HEK293 (cell line): ENCODE measurements at regions not wholly inside any gene's neighbourhood (a gene's known extent, or its start where the extent isn't known, plus 50 kb on each side); places are given as distances from the start of the nearest gene placed in this dataset.

Experiments
- CTCF ChIA-PET: fragments of 350-600 bp; formaldehyde crosslinking; extraction: SDS; loops from one replicate; lab custom pipeline; 2021; ENCODE audit warnings: antibody characterized with exemption; lab: Yijun Ruan, JAX
- POLR2A ChIA-PET: fragments of 300-600 bp; formaldehyde crosslinking; extraction: SDS; loops from one replicate; lab custom pipeline; 2020; ENCODE audit warnings: antibody characterized with exemption, inconsistent platforms; lab: Yijun Ruan, JAX
- H3K27ac ChIP-seq: fragments of 200-500 bp; sonication (Bioruptor generic); 2 replicates; pipeline ENCODE4 v1.5.1; 2014; ENCODE audit warnings: low read depth, low read length, control low read depth, inconsistent platforms; ENCODE audit errors: extremely low read depth
- H3K36me3 ChIP-seq, 2 experiments: fragments of 200-500 bp in 1 of 2; sonication (Bioruptor generic) in 1 of 2; 1 replicate in 1 of 2; 2 replicates in 1 of 2; pipeline ENCODE4 v1.5.1; 2014 to 2017; ENCODE audit warnings: inconsistent platforms in 2 of 2, low read length in 2 of 2; ENCODE audit not compliant: control insufficient read depth in 2 of 2, insufficient read depth in 1 of 2
- H3K4me1 ChIP-seq: fragments of 200-500 bp; sonication (Bioruptor generic); 2 replicates; pipeline ENCODE4 v1.5.1; 2014; ENCODE audit warnings: mild to moderate bottlenecking, low read length, inconsistent platforms; ENCODE audit not compliant: control insufficient read depth, insufficient read depth
- H3K4me3 ChIP-seq: 2 replicates; pipeline ENCODE4 v1.5.1; 2011; ENCODE audit warnings: low read depth, mild to moderate bottlenecking, control low read depth, low read length, moderate library complexity
- H3K9me3 ChIP-seq: fragments of 200-500 bp; sonication (Bioruptor generic); 2 replicates; pipeline ENCODE4 v1.5.1; 2014; ENCODE audit warnings: low read depth, low read length, inconsistent platforms; ENCODE audit not compliant: control insufficient read depth, insufficient read depth
- CTCF ChIP-seq: fragments of 450-650 bp; formaldehyde crosslinking; IDR thresholded peaks from 2 replicates; pipeline ENCODE4 v1.5.1; 2016; ENCODE audit warnings: missing biosample characterization, missing genetic modification characterization
- KLF10 ChIP-seq: fragments of 450-650 bp; IDR thresholded peaks from 2 replicates; pipeline ENCODE4 v1.5.1; 2018; ENCODE audit warnings: missing biosample characterization, mild to moderate bottlenecking, missing genetic modification characterization
- KLF16 ChIP-seq: fragments of 450-650 bp; formaldehyde crosslinking; IDR thresholded peaks from 2 replicates; pipeline ENCODE4 v1.5.1; 2017; ENCODE audit warnings: missing biosample characterization, missing genetic modification characterization
- KLF17 ChIP-seq: fragments of 450-650 bp; formaldehyde crosslinking; IDR thresholded peaks from 2 replicates; pipeline ENCODE4 v1.5.1; 2016; ENCODE audit warnings: missing biosample characterization, missing genetic modification characterization
- KLF9 ChIP-seq: fragments of 450-650 bp; formaldehyde crosslinking; IDR thresholded peaks from 2 replicates; pipeline ENCODE4 v1.5.1; 2016; ENCODE audit warnings: missing biosample characterization, missing genetic modification characterization, low read depth
- PRDM4 ChIP-seq: fragments of 450-650 bp; formaldehyde crosslinking; IDR thresholded peaks from 2 replicates; pipeline ENCODE4 v1.5.1; 2017; ENCODE audit warnings: missing biosample characterization, missing genetic modification characterization
- RBAK ChIP-seq: fragments of 450-650 bp; formaldehyde crosslinking; IDR thresholded peaks from 2 replicates; pipeline ENCODE4 v1.5.1; 2016; ENCODE audit warnings: missing biosample characterization, missing genetic modification characterization
- SCRT1 ChIP-seq: fragments of 450-650 bp; formaldehyde crosslinking; IDR thresholded peaks from 2 replicates; pipeline ENCODE4 v1.5.1; 2016; ENCODE audit warnings: missing biosample characterization, missing genetic modification characterization, borderline replicate concordance
- SCRT2 ChIP-seq: fragments of 450-650 bp; formaldehyde crosslinking; IDR thresholded peaks from 2 replicates; pipeline ENCODE4 v1.5.1; 2016; ENCODE audit warnings: missing biosample characterization, missing genetic modification characterization
- WT1 ChIP-seq: fragments of 450-650 bp; formaldehyde crosslinking; IDR thresholded peaks from 2 replicates; pipeline ENCODE4 v1.5.1; 2016; ENCODE audit warnings: missing biosample characterization, missing genetic modification characterization
- ZBTB21 ChIP-seq: fragments of 450-650 bp; formaldehyde crosslinking; IDR thresholded peaks from 2 replicates; pipeline ENCODE4 v1.5.1; 2017; ENCODE audit warnings: missing biosample characterization, missing genetic modification characterization
- ZNF18 ChIP-seq: fragments of 450-650 bp; formaldehyde crosslinking; IDR thresholded peaks from 2 replicates; pipeline ENCODE4 v1.5.1; 2016; ENCODE audit warnings: missing biosample characterization, missing genetic modification characterization
- ZNF19 ChIP-seq: fragments of 450-650 bp; formaldehyde crosslinking; IDR thresholded peaks from 2 replicates; pipeline ENCODE4; 2016; ENCODE audit warnings: missing biosample characterization, missing genetic modification characterization, low read depth
- ZNF292 ChIP-seq: fragments of 450-650 bp; formaldehyde crosslinking; IDR thresholded peaks from 2 replicates; pipeline ENCODE4 v1.5.1; 2016; ENCODE audit warnings: low read depth, missing biosample characterization, missing genetic modification characterization, borderline replicate concordance
- ZNF362 ChIP-seq: fragments of 450-650 bp; formaldehyde crosslinking; IDR thresholded peaks from 2 replicates; pipeline ENCODE4 v1.5.1; 2016; ENCODE audit warnings: missing biosample characterization, missing genetic modification characterization
- ZNF391 ChIP-seq: fragments of 450-650 bp; formaldehyde crosslinking; IDR thresholded peaks from 2 replicates; pipeline ENCODE4 v1.5.1; 2016; ENCODE audit warnings: low read depth, missing biosample characterization, missing genetic modification characterization, borderline replicate concordance
- ZNF473 ChIP-seq: fragments of 450-650 bp; formaldehyde crosslinking; IDR thresholded peaks from 2 replicates; pipeline ENCODE4 v1.5.1; 2017; ENCODE audit warnings: missing biosample characterization, missing genetic modification characterization
- ZNF701 ChIP-seq: fragments of 450-650 bp; formaldehyde crosslinking; IDR thresholded peaks from 2 replicates; pipeline ENCODE4 v1.5.1; 2016; ENCODE audit warnings: missing biosample characterization, missing genetic modification characterization
- ZSCAN16 ChIP-seq: fragments of 450-650 bp; formaldehyde crosslinking; IDR thresholded peaks from 2 replicates; pipeline ENCODE4 v1.5.1; 2016; ENCODE audit warnings: missing biosample characterization, missing genetic modification characterization
- ZXDB ChIP-seq: fragments of 450-650 bp; formaldehyde crosslinking; IDR thresholded peaks from 2 replicates; pipeline ENCODE4 v1.5.1; 2016; ENCODE audit warnings: missing biosample characterization, missing genetic modification characterization

- TF ChIP-seq ZNF701: no peak
- no peak for TF ChIP-seq ZNF292 (tag by site-specific recombination)
- no peak for TF ChIP-seq WT1 (tag by site-specific recombination)
- TF ChIP-seq SCRT1: no peak
- TF ChIP-seq ZNF19: no peak
- TF ChIP-seq ZNF362 (tag by site-specific recombination): no peak
- TF ChIP-seq ZNF391 (tag by site-specific recombination): no peak
- TF ChIP-seq KLF17 (tag by site-specific recombination): no peak
- no peak for TF ChIP-seq KLF9 (tag by site-specific recombination)
- no peak for TF ChIP-seq CTCF (tag by site-specific recombination)
- TF ChIP-seq ZXDB (tag by site-specific recombination): no peak
- no peak for TF ChIP-seq ZBTB21
- no peak for TF ChIP-seq ZNF18 (tag by site-specific recombination)
- no peak for TF ChIP-seq SCRT2
- no peak for TF ChIP-seq KLF10 (tag by site-specific recombination)
- TF ChIP-seq PRDM4: no peak
- no peak for TF ChIP-seq ZSCAN16 (tag by site-specific recombination)
- no peak for TF ChIP-seq ZNF473 (tag by site-specific recombination)
- TF ChIP-seq KLF16 (tag by site-specific recombination): no peak
- TF ChIP-seq RBAK: no peak
Measured at GRCh38 chr15:55015093-55015445, 181.7 kb downstream of the RSL24D1 start.

More at GRCh38 chr15:55015093-55015445, 181.7 kb downstream of the RSL24D1 start:
- no peak overlapping the region for H3K27ac ChIP-seq
- no peaks in the 10 kb centered on the region for H3K36me3 ChIP-seq
- no peaks in the 10 kb centered on the region for H3K9me3 ChIP-seq
- H3K4me3 ChIP-seq: no peak overlapping the region
- CTCF ChIA-PET: interaction anchor here (0.6 kb wide), 1 partner anchor 70 kb away, joined by 3 read pairs; no protein-coding TSS in a partner anchor
- H3K4me1 ChIP-seq: no peaks in the 10 kb centered on the region
- POLR2A ChIA-PET: no interaction called here
